H9 (cell line): ENCODE measurements at regions not wholly inside any gene's neighbourhood (a gene's known extent, or its start where the extent isn't known, plus 50 kb on each side); places are given as distances from the start of the nearest gene placed in this dataset.

Experiments
- DNase-seq: peaks from one replicate; pipeline ENCODE4 v3.0.0-alpha.2; 2017
- H2AFZ ChIP-seq: one replicate; pipeline ENCODE4 v1.6.1; 2013; ENCODE audit warnings: mild to moderate bottlenecking, low read length, control low read depth, moderate library complexity
- H2AK5ac ChIP-seq: 2 replicates; pipeline ENCODE4 v1.6.1; 2013; ENCODE audit warnings: low read length, control low read depth, mixed read lengths; ENCODE audit not compliant: insufficient read length
- H2BK120ac ChIP-seq: one replicate; pipeline ENCODE4 v1.6.1; 2013; ENCODE audit warnings: low read depth, mild to moderate bottlenecking, low read length, control low read depth, inconsistent platforms; ENCODE audit not compliant: poor library complexity, severe bottlenecking
- H2BK12ac ChIP-seq: 2 replicates; pipeline ENCODE4 v1.6.1; 2013; ENCODE audit warnings: low read length, control low read depth, mixed read lengths, low read depth; ENCODE audit not compliant: insufficient read length
- H2BK15ac ChIP-seq: 2 replicates; pipeline ENCODE4 v1.6.1; 2013; ENCODE audit warnings: low read depth, low read length, control low read depth
- H2BK20ac ChIP-seq: one replicate; pipeline ENCODE4 v1.6.1; 2013; ENCODE audit warnings: low read depth, mild to moderate bottlenecking, low read length, control low read depth, inconsistent platforms; ENCODE audit not compliant: poor library complexity, severe bottlenecking
- H2BK5ac ChIP-seq: 2 replicates; pipeline ENCODE4 v1.6.1; 2013; ENCODE audit warnings: low read length, control low read depth, mixed read lengths; ENCODE audit not compliant: insufficient read length
- H3K14ac ChIP-seq: 2 replicates; pipeline ENCODE4 v1.6.1; 2013; ENCODE audit warnings: low read length, control low read depth; ENCODE audit not compliant: insufficient read depth
- H3K18ac ChIP-seq: 2 replicates; pipeline ENCODE4 v1.6.1; 2013; ENCODE audit warnings: low read depth, mild to moderate bottlenecking, mixed read lengths, low read length, control low read depth; ENCODE audit not compliant: insufficient read length
- H3K23ac ChIP-seq: 2 replicates; pipeline ENCODE4 v1.6.1; 2013; ENCODE audit warnings: low read length, control low read depth, mixed read lengths, low read depth; ENCODE audit not compliant: insufficient read length
- H3K23me2 ChIP-seq: 2 replicates; pipeline ENCODE4 v1.6.1; 2013; ENCODE audit warnings: low read depth, mild to moderate bottlenecking, mixed read lengths, low read length, control low read depth; ENCODE audit not compliant: insufficient read length, poor library complexity, severe bottlenecking
- H3K27ac ChIP-seq: 2 replicates; pipeline ENCODE4 v1.5.1; 2013; ENCODE audit warnings: low read length, control low read depth, mixed read lengths, low read depth; ENCODE audit not compliant: insufficient read length
- H3K27me3 ChIP-seq: 2 replicates; pipeline ENCODE4 v1.6.1; 2013; ENCODE audit warnings: low read length, control low read depth, inconsistent platforms; ENCODE audit not compliant: insufficient read depth
- H3K4ac ChIP-seq: 2 replicates; pipeline ENCODE4 v1.6.1; 2013; ENCODE audit warnings: low read depth, mild to moderate bottlenecking, control low read depth, inconsistent platforms, low read length, moderate library complexity
- H3K4me1 ChIP-seq: 2 replicates; pipeline ENCODE4 v1.6.1; 2013; ENCODE audit warnings: low read length, control low read depth, inconsistent platforms; ENCODE audit not compliant: insufficient read depth
- H3K4me2 ChIP-seq: 2 replicates; pipeline ENCODE4 v1.6.1; 2013; ENCODE audit warnings: low read length, control low read depth, mixed read lengths; ENCODE audit not compliant: insufficient read length, insufficient read depth
- H3K56ac ChIP-seq: 2 replicates; pipeline ENCODE4 v1.6.1; 2013; ENCODE audit warnings: low read depth, mild to moderate bottlenecking, mixed read lengths, low read length, control low read depth; ENCODE audit not compliant: insufficient read length
- H3K79me1 ChIP-seq: 2 replicates; pipeline ENCODE4 v1.6.1; 2013; ENCODE audit warnings: low read depth, mild to moderate bottlenecking, moderate library complexity, low read length, control low read depth, inconsistent platforms; ENCODE audit not compliant: insufficient read depth, poor library complexity, severe bottlenecking
- H3K79me2 ChIP-seq: 2 replicates; pipeline ENCODE4 v1.6.1; 2013; ENCODE audit warnings: low read length, control low read depth, inconsistent platforms; ENCODE audit not compliant: insufficient read depth
- H3K9ac ChIP-seq: 2 replicates; pipeline ENCODE4 v1.6.1; 2013; ENCODE audit warnings: low read length, control low read depth, mixed read lengths; ENCODE audit not compliant: insufficient read length; ENCODE audit errors: extremely low read depth
- H3K9me3 ChIP-seq: one replicate; pipeline ENCODE4 v1.6.1; 2013; ENCODE audit warnings: low read depth, low read length, inconsistent platforms; ENCODE audit not compliant: control insufficient read depth
- H3T11ph ChIP-seq: one replicate; pipeline ENCODE4 v1.6.1; 2013; ENCODE audit warnings: mild to moderate bottlenecking, low read length, control low read depth, inconsistent platforms
- H4K20me1 ChIP-seq: one replicate; pipeline ENCODE4 v1.6.1; 2013; ENCODE audit not compliant: control insufficient read depth, insufficient read length, insufficient read depth
- H4K5ac ChIP-seq: 2 replicates; pipeline ENCODE4 v1.6.1; 2013; ENCODE audit warnings: low read depth, mild to moderate bottlenecking, mixed read lengths, low read length, control low read depth; ENCODE audit not compliant: insufficient read length
- H4K8ac ChIP-seq: replicated peaks from 2 replicates; pipeline ENCODE4 v1.6.1; 2013; ENCODE audit warnings: low read length, control low read depth, mixed read lengths, low read depth; ENCODE audit not compliant: insufficient read length
- H4K91ac ChIP-seq: 2 replicates; pipeline ENCODE4 v1.6.1; 2013; ENCODE audit warnings: low read depth, mild to moderate bottlenecking, moderate library complexity, mixed read lengths, low read length, control low read depth; ENCODE audit not compliant: insufficient read length
- H3K27ac Mint-ChIP-seq, 3 experiments: 2 replicates in 2 of 3; 3 replicates in 1 of 3; pipeline ENCODE4 v1.8.0; 2020 to 2021; ENCODE audit warnings: mixed read lengths in 3 of 3, mild to moderate bottlenecking in 1 of 3, moderate library complexity in 1 of 3
- H3K27me3 Mint-ChIP-seq: 2 replicates; pipeline ENCODE4 v1.8.0; 2021; ENCODE audit warnings: low read depth, mild to moderate bottlenecking, moderate library complexity, mixed read lengths
- H3K36me3 Mint-ChIP-seq, 3 experiments: 2 replicates in 2 of 3; 3 replicates in 1 of 3; pipeline ENCODE4 v1.8.0; 2020 to 2021; ENCODE audit warnings: low read depth in 3 of 3, mixed read lengths in 3 of 3; ENCODE audit not compliant: insufficient read depth in 1 of 3
- H3K4me1 Mint-ChIP-seq, 2 experiments: 2 replicates each; pipeline ENCODE4 v1.8.0; 2020; ENCODE audit warnings: mixed read lengths in 2 of 2
- H3K4me3 Mint-ChIP-seq, 2 experiments: 2 replicates in 1 of 2; 3 replicates in 1 of 2; pipeline ENCODE4 v1.8.0; 2020 to 2021; ENCODE audit warnings: mild to moderate bottlenecking in 2 of 2, mixed read lengths in 2 of 2, moderate library complexity in 1 of 2
- H3K9me3 Mint-ChIP-seq, 2 experiments: 2 replicates in 1 of 2; 3 replicates in 1 of 2; pipeline ENCODE4 v1.8.0; 2020; ENCODE audit warnings: mild to moderate bottlenecking in 2 of 2, mixed read lengths in 2 of 2, moderate library complexity in 1 of 2
- CTCF ChIP-seq: fragments of 200-600 bp; sonication (generic); conservative IDR thresholded peaks from 3 replicates; pipeline ENCODE4 v1.8.0; 2021; ENCODE audit warnings: antibody characterized with exemption, mild to moderate bottlenecking
- WGBS: extraction: QIAGEN DNeasy Blood & Tissue Kit; methylation state at CpG from one replicate; pipeline ENCODE4 v1.1.7; 2013; ENCODE audit warnings: missing lambda C conversion rate, low lambda C conversion rate, mixed read lengths; ENCODE audit not compliant: insufficient read length; ENCODE audit errors: extremely low coverage; 5-methylcytosine and 5-hydroxymethylcytosine counted together

DNA sequence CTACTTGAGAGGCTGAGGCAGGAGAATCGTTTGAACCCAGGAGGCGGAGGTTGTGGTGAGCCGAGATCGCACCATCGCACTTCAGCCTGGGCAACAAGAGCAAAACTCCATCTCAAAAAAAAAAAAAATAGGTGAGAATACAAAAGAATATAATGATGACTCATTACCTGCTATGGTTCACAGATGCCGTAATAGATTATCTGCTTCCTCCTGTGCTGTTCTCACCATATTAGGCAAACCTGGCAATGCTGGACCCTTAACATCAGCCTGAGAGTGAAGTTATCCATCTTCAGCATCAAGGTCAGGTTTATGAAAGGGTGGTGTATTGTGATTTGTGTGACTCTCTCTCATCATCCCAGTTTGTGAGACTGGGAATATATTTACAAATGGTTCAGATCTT, 271.3 kb upstream of the CPHXL start:
- Histone ChIP-seq H2AFZ (no peak overlapping the region), H4K8ac (no peak overlapping the region), H3K18ac (no peak overlapping the region), H4K20me1 (no peaks in the 10 kb centered on the region), H3T11ph (no peak overlapping the region), H2BK5ac (no peak overlapping the region), H3K14ac (no peak overlapping the region), H2BK20ac (no peak overlapping the region), H3K4me1 (no peaks in the 10 kb centered on the region), H3K23ac (no peak overlapping the region), H3K27ac (no peak overlapping the region), H3K23me2 (no peaks in the 10 kb centered on the region), H3K4me2 (no peak overlapping the region), H3K56ac (no peak overlapping the region), H4K5ac (no peak overlapping the region), H2BK120ac (no peak overlapping the region), H3K79me1 (no peaks in the 10 kb centered on the region), H4K91ac (no peak overlapping the region), H3K9me3 (no peaks in the 10 kb centered on the region), H3K27me3 (no peaks in the 10 kb centered on the region), H3K9ac (no peak overlapping the region), H2BK15ac (no peak overlapping the region), H3K79me2 (no peaks in the 10 kb centered on the region), H2AK5ac (no peak overlapping the region), H3K4ac (no peak overlapping the region), H2BK12ac (no peak overlapping the region)
- TF ChIP-seq CTCF = no peak
- Mint-ChIP-seq H3K9me3 (no peaks in the 10 kb centered on the region; a peak in 2 of 5 replicates), H3K4me1 (no peaks in the 10 kb centered on the region), H3K36me3 (no peaks in the 10 kb centered on the region), H3K27ac (no peak overlapping the region), H3K27me3 (peaks cover 2% of the 10 kb centered on the region), H3K4me3 (no peak overlapping the region)
- no CpG with 5 or more reads among the region's 6 CpGs for WGBS
- no peak for DNase-seq
